Peyer's patch (tissue), 4 donors: ENCODE measurements at regions not wholly inside any gene's neighbourhood (a gene's known extent, or its start where the extent isn't known, plus 50 kb on each side); places are given as distances from the start of the nearest gene placed in this dataset.
"Not testable (repeated sequence)": the region's sequence is repeated elsewhere in the genome, so short reads cannot be mapped to it uniquely, and the experiment has no call there.

ENCODE experiments used
- CTCF ChIP-seq, 6 experiments: fragments of 450-650 bp in 4 of 6; fragments of 200-600 bp in 2 of 6; sonication (generic) in 1 of 6; IDR thresholded peaks; one replicate each; pipeline ENCODE4 v1.5.1; 2017 to 2019; ENCODE audit warnings: antibody characterized with exemption in 6 of 6, mild to moderate bottlenecking in 3 of 6, moderate library complexity in 1 of 6
- POLR2A ChIP-seq, 2 donors: fragments of 450-650 bp; IDR thresholded peaks; one replicate each; pipeline ENCODE4 v1.5.1; 2017; ENCODE audit warnings: antibody characterized with exemption in 2 of 2, mild to moderate bottlenecking in 2 of 2, moderate library complexity in 2 of 2

DNA sequence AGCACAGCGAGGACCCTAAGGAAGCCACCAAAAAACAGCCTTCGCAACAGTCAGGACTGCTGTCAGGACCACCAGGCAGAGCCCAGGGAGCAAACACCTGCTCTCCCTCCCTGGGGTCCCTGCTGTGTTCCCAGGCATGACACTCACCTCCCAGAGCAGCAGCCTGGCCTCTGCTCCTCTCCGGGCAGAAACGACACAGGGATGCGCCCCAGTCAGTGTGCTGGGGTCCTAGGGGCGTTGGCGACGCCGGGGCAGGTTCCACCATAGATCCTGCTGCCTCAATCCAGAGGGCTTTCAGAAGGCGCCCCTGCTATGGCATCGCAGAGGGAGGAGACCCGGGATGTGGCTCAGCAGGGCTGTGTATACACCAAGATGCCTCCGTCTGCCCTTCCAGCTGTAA is 169.7 kb upstream of the FOXD4L5 start:
- not testable (repeated sequence) for TF ChIP-seq CTCF, POLR2A (IDR thresholded peaks at IDR 0.05)
